Activated naive CD4-positive, alpha-beta T cell treated with anti-CD3 and anti-CD28 coated beads for 36 hours (primary cell): ENCODE measurements at regions not wholly inside any gene's neighbourhood (a gene's known extent, or its start where the extent isn't known, plus 50 kb on each side); places are given as distances from the start of the nearest gene placed in this dataset.

Experiments used
- CTCF ChIA-PET: fragments of 350-600 bp; sonication (Branson Sonifier 250); formaldehyde crosslinking; loops from one replicate; lab custom pipeline; 2021; ENCODE audit warnings: antibody characterized with exemption; lab: Charles Lee
- DNase-seq: peaks from one replicate; pipeline ENCODE4 v3.0.0-alpha.2; 2020
- H3K27ac Mint-ChIP-seq: one replicate; pipeline ENCODE4 v1.8.0; 2021; ENCODE audit warnings: mild to moderate bottlenecking, mixed read lengths
- H3K27me3 Mint-ChIP-seq: one replicate; pipeline ENCODE4 v1.8.0; 2021; ENCODE audit warnings: low read depth, mixed read lengths
- H3K36me3 Mint-ChIP-seq: one replicate; pipeline ENCODE4 v1.8.0; 2021; ENCODE audit warnings: low read depth, mixed read lengths
- H3K4me1 Mint-ChIP-seq: one replicate; pipeline ENCODE4 v1.8.0; 2021; ENCODE audit warnings: low read depth, mixed read lengths
- H3K4me3 Mint-ChIP-seq: one replicate; pipeline ENCODE4 v1.8.0; 2021; ENCODE audit warnings: mild to moderate bottlenecking, moderate library complexity, mixed read lengths
- H3K9me3 Mint-ChIP-seq: one replicate; pipeline ENCODE4 v1.8.0; 2021; ENCODE audit warnings: mixed read lengths
- intact Hi-C: fragments of 100-400 bp; cut with micrococcal nuclease; formaldehyde crosslinking; loops from one replicate; pipeline ENCODE4 v1.15.1; 2023

- H3K9me3 Mint-ChIP-seq, result peaks cover 10% of the 10 kb centered on the region
- peaks cover 10% of the 10 kb centered on the region for H3K4me1 Mint-ChIP-seq
- CTCF ChIA-PET, result interaction anchor here (0.6 kb wide), 1 partner anchor 172 kb away, joined by 3 read pairs; no protein-coding TSS in a partner anchor
- intact Hi-C loops, result no loop called here
- H3K27ac Mint-ChIP-seq, result no peak overlapping the region
- H3K36me3 Mint-ChIP-seq, result no peaks in the 10 kb centered on the region
- H3K4me3 Mint-ChIP-seq, result no peak overlapping the region
- peaks cover 22% of the 10 kb centered on the region for H3K27me3 Mint-ChIP-seq
- no peak for DNase-seq
Measured at GRCh38 chr11:134655189-134655989, 243.3 kb upstream of the B3GAT1 start.

- Mint-ChIP-seq H3K27ac (no peak overlapping the region), H3K4me3 (no peak overlapping the region), H3K36me3 (no peaks in the 10 kb centered on the region), H3K9me3 (peaks cover 4% of the 10 kb centered on the region), H3K4me1 (peaks cover 10% of the 10 kb centered on the region), H3K27me3 (peaks cover 22% of the 10 kb centered on the region)
- peak; percentile 44 for DNase-seq
- intact Hi-C loops, result no loop called here
- CTCF ChIA-PET, result no interaction called here
Measured at GRCh38 chr11:134654161-134654915, 242.3 kb upstream of the B3GAT1 start.

DNA sequence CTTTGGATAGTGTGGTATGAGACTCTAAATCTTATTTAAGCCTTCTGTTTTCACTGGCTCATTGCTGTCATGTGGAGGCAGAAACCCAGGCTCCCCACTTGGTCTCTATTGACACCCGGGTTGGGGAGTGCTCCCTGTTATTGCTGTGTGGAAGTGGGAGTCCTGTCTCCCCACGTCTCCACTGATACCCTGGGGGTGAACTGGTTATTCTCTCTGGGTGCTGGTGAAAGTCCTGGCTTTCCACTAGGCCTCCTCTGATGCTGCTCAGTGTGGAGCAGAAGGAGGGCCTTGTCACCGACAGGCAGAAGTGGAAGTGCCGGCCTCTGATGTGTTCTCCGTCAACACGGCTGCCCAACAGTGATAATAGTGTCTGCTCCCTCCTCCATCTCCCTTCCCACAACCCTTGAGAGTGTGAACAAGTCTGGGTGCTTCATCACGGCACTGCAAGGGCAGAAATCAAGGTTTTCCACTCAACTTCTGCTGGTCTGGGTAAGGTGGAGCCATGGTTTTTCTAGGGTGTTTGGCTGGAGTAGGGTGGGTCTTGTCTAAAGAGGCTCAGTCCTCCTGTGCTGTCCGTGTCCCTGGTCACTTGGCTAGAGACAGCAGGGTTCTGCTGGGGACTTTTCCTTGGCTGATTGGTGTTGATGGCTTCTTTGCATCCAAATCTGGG, 240.7 kb upstream of the B3GAT1 start:
- CTCF ChIA-PET, result no interaction called here
- Mint-ChIP-seq H3K27me3 (peaks cover 22% of the 10 kb centered on the region), H3K36me3 (no peaks in the 10 kb centered on the region), H3K9me3 (peaks cover 4% of the 10 kb centered on the region), H3K27ac (no peak overlapping the region), H3K4me1 (peaks cover 10% of the 10 kb centered on the region), H3K4me3 (no peak overlapping the region)
- DNase-seq, result no peak
- intact Hi-C loops, result no loop called here

GRCh38 chr11:134647066-134647743, 235.2 kb upstream of the B3GAT1 start:
- Mint-ChIP-seq H3K27ac (no peak overlapping the region), H3K4me1 (no peaks in the 10 kb centered on the region), H3K36me3 (no peaks in the 10 kb centered on the region), H3K27me3 (peaks cover 3% of the 10 kb centered on the region), H3K9me3 (no peaks in the 10 kb centered on the region), H3K4me3 (no peak overlapping the region)
- intact Hi-C loops, result no loop called here
- DNase-seq, result no peak
- CTCF ChIA-PET, result no interaction called here

- Mint-ChIP-seq H3K4me3 (no peak overlapping the region), H3K4me1 (no peaks in the 10 kb centered on the region), H3K27ac (no peak overlapping the region), H3K36me3 (no peaks in the 10 kb centered on the region), H3K27me3 (no peaks in the 10 kb centered on the region), H3K9me3 (no peaks in the 10 kb centered on the region)
- CTCF ChIA-PET, result no interaction called here
- no peak for DNase-seq
- intact Hi-C loops, result no loop called here
Measured at GRCh38 chr11:134646561-134646960, 234.5 kb upstream of the B3GAT1 start.

GRCh38 chr11:134645576-134645975, 233.5 kb upstream of the B3GAT1 start:
- CTCF ChIA-PET, result interaction anchor here (1.2 kb wide), 1 partner anchor 223 kb away, joined by 3 read pairs; no protein-coding TSS in a partner anchor
- DNase-seq, result no peak
- H3K27ac Mint-ChIP-seq, result no peak overlapping the region
- no peaks in the 10 kb centered on the region for H3K27me3 Mint-ChIP-seq
- intact Hi-C loops, result no loop called here
- no peaks in the 10 kb centered on the region for H3K36me3 Mint-ChIP-seq
- H3K4me3 Mint-ChIP-seq, result no peak overlapping the region
- H3K4me1 Mint-ChIP-seq, result no peaks in the 10 kb centered on the region
- no peaks in the 10 kb centered on the region for H3K9me3 Mint-ChIP-seq

DNA sequence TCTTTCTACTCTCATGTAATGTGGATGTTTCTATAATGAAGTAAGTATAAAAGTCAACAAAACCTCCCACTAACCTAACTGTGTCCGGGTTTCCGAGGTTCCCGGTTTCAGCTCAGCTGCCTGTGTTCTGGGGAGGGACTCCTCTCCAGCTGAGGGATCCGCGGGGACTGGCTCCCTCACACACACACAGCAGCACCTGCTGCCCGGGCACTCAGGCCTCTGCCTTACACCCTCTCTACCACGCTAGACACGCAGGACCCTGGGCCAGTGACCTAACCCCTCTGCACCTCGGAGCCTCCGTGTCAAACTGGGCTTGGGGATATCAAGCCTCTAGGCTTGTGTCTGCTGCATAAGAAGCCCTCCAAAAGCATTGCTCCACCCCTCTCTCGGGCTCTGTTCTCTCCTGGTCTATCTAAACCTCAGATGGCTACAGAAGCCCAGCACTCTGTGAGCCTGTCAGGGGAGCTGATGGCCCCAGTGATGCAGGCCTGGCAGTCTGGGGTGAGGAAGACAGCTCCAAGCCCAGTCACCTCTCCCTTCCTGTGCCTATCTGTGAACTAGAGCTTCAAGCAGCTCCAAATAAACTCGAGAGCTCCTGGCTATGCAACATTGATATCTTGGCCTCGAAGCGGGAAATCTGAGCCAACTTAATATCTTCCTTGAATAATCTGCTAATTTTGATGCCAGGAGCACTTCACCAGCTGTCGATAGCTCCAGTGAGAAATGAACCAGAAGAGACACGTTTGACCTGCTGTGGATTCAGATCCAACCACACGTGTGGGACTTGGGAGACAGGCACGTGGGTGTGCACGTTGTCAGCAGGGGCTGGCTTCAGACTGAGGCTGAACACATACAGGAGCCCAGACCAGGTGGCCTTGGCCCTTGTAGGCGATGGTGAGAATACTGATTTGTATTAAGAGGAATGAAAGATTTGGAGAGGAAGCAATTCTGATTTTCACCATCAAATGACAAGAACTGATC, 232.7 kb upstream of the B3GAT1 start:
- no peaks in the 10 kb centered on the region for H3K27me3 Mint-ChIP-seq
- no peaks in the 10 kb centered on the region for H3K36me3 Mint-ChIP-seq
- no peaks in the 10 kb centered on the region for H3K4me1 Mint-ChIP-seq
- DNase-seq, result no peak
- no peak overlapping the region for H3K27ac Mint-ChIP-seq
- CTCF ChIA-PET, result interaction anchor here (1.2 kb wide), 1 partner anchor 224 kb away, joined by 3 read pairs; no protein-coding TSS in a partner anchor
- no peak overlapping the region for H3K4me3 Mint-ChIP-seq
- intact Hi-C loops, result no loop called here
- H3K9me3 Mint-ChIP-seq, result no peaks in the 10 kb centered on the region

DNA sequence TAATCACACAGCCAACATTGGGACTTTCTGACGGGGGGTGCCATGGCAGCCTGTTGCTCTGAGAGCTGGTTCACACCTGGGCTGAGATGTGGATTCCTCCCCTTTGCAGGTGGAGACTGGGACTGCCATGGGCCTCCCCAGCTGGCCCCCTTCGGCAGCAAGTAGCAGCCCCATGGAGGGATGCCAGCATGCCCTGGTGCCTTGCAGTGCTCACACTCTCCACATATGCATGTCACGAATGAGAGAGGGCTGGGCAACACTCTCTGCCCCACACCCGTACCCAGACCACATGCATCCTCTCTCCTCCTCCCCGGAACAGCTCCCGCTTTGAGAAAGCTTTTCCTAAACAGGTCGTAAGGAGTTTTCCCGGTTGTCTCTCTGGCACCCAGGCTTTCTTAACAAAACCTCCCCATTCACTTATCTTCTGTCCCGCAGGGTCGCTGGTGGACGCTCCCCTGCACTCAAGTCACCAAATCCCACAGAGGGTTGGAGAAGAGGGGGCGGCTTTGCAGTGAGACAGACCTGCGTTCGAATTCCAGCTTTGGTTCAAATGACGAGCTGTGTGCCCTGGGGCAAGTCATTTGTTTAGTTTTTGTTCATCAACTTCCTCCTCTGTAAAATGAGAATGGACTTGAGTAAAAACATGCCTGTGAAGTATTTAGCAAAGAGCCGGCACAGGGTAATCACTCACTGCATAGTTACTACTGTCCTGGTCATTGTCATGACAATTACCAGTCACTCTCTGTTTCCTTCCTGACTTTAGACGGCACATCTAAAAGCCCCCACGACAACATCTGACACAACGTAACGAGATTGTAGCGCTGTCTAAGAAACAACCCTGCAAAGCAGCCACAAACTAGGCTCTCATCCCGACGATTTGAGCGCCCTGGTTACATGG, 231.3 kb upstream of the B3GAT1 start:
- no peaks in the 10 kb centered on the region for H3K4me1 Mint-ChIP-seq
- intact Hi-C loops, result no loop called here
- no peak overlapping the region for H3K4me3 Mint-ChIP-seq
- CTCF ChIA-PET, result no interaction called here
- H3K36me3 Mint-ChIP-seq, result no peaks in the 10 kb centered on the region
- no peak for DNase-seq
- H3K27me3 Mint-ChIP-seq, result no peaks in the 10 kb centered on the region
- no peak overlapping the region for H3K27ac Mint-ChIP-seq
- H3K9me3 Mint-ChIP-seq, result no peaks in the 10 kb centered on the region

DNA sequence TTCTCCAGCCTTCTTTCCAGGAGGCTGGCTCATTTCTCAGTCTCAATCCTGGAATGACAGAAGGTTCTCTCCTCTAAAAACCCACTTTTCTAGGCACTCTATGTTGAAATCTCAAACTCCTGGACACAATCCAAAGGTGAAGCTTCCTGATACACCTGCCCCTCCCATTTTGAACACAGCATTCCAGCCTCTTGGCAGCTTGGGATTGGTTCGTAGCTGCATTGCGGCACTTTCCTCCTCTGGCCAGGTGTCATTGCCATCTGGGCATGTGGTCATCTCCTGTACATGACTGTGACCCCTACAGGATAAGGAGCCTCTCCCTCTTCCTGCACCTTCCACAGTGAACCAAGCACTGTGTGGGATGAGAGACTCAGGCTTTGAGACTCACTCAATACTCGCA, 230.2 kb upstream of the B3GAT1 start:
- H3K4me1 Mint-ChIP-seq, result no peaks in the 10 kb centered on the region
- no peaks in the 10 kb centered on the region for H3K9me3 Mint-ChIP-seq
- no peak for DNase-seq
- CTCF ChIA-PET, result no interaction called here
- no peaks in the 10 kb centered on the region for H3K36me3 Mint-ChIP-seq
- H3K27ac Mint-ChIP-seq, result no peak overlapping the region
- H3K27me3 Mint-ChIP-seq, result no peaks in the 10 kb centered on the region
- intact Hi-C loops, result no loop called here
- no peak overlapping the region for H3K4me3 Mint-ChIP-seq

GRCh38 chr11:134640971-134641968, 229.2 kb upstream of the B3GAT1 start:
- CTCF ChIA-PET, result interaction anchor here (0.6 kb wide), 1 partner anchor 591 kb away, joined by 4 read pairs; no protein-coding TSS in a partner anchor
- H3K4me3 Mint-ChIP-seq, result no peak overlapping the region
- no peak overlapping the region for H3K27ac Mint-ChIP-seq
- H3K27me3 Mint-ChIP-seq, result no peaks in the 10 kb centered on the region
- peak; percentile 10 for DNase-seq
- intact Hi-C loops, result no loop called here
- no peaks in the 10 kb centered on the region for H3K36me3 Mint-ChIP-seq
- no peaks in the 10 kb centered on the region for H3K9me3 Mint-ChIP-seq
- H3K4me1 Mint-ChIP-seq, result no peaks in the 10 kb centered on the region
